ENCODE measurements at regions not wholly inside any gene's neighbourhood (a gene's known extent, or its start where the extent isn't known, plus 50 kb on each side); places are given as distances from the start of the nearest gene placed in this dataset.

GRCh38 chrX:39324233-39324930, 523.1 kb downstream of the MID1IP1 start:
- no peak for DNase-seq (ENCODE audit: low spot score)

GRCh38 chrX:39327255-39327654, 526.0 kb downstream of the MID1IP1 start:
- DNase-seq (ENCODE audit: low spot score): no peak

GRCh38 chrX:39327705-39328104, 526.4 kb downstream of the MID1IP1 start:
- no peak for DNase-seq (ENCODE audit: low spot score)

GRCh38 chrX:39328661-39329060, 527.4 kb downstream of the MID1IP1 start:
- DNase-seq (ENCODE audit: low spot score): no peak

DNA sequence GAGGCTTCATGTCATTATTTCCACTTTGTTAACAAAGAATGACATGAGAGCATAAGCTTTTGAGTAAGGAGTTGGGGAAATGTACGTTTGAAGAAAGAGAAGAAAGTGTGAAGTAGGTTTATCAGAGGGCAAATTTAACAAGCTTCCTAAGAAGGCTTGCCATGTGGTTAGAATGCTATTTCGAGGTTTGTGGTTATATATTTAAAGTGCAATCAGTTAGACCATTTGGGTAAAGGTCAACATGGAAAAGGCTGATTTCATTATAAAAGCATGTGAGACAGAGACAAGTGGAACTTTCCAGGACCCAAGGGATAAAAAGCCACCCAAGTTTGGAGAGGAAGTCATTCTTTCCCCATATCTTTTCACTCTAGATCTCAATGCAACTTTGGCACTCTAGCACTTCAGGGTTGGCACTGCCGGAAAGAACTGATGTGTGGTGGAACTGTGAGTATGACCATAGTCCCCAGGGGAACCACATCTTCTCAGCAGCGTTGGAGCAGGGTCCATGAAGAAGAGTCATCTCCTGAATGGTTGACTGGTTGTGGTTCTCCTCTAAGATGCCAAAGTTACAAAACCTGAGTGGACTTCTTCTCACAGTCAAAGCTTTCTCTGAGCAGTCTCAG, 529.9 kb downstream of the MID1IP1 start:
- DNase-seq (ENCODE audit: low spot score): no peak

- no peak for DNase-seq (ENCODE audit: low spot score)
Observed at GRCh38 chrX:39333451-39333850, 532.2 kb downstream of the MID1IP1 start.

- DNase-seq (ENCODE audit: low spot score): no peak
Observed at GRCh38 chrX:39335513-39336235, 534.4 kb downstream of the MID1IP1 start.

DNA sequence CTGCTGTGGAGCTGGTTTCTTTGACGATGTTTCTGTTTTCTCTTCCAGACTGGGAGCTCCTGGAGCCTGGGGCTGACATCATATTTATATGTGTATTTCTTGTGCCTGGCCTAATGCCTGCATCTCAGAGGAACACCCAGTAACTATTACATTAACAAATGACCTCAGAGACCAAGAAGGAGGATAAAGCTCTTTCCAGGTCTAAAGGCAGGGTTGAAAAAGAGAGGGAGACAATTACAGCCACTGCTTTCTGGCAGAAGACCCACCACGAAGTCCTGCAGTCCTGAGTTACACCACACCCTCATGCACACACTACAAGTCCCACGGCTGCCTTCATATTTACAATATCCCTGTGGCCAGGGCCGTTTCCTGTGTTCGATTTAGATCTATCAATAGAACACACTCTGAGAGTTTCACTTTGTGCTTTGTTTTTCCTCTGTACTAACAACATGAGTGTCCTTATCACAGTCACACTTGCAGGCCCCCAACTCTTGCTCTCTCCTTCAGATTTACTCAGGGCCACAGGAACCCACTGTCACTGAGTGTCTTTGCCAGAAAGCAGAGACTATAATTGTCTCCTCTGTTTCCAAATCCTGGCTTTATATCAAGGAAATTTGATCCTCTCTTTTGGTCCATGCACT, 535.5 kb downstream of the MID1IP1 start:
- no peak for DNase-seq (ENCODE audit: low spot score)

DNA sequence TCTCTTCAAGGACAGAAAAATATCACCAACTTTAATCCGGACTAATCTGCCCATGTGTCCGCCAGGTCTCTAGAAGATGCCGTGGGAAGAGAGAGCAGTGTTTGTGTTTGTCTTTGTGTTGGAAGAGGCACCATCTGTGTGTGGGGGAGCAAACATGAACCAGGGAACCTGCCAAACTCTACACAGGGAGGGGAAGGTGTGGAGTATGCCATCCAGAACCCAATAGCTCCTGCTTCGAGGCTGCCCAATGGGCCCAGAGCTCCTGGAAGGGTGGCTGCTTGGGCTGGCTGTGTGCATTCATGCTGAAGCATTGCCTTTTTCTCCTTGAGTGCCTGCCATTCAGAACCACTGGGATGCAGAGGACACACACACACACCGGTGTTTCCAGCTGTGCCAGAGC, 536.2 kb downstream of the MID1IP1 start:
- DNase-seq (ENCODE audit: low spot score): no peak

- no peak for DNase-seq (ENCODE audit: low spot score)
Observed at GRCh38 chrX:39338583-39338982, 537.3 kb downstream of the MID1IP1 start.

DNA sequence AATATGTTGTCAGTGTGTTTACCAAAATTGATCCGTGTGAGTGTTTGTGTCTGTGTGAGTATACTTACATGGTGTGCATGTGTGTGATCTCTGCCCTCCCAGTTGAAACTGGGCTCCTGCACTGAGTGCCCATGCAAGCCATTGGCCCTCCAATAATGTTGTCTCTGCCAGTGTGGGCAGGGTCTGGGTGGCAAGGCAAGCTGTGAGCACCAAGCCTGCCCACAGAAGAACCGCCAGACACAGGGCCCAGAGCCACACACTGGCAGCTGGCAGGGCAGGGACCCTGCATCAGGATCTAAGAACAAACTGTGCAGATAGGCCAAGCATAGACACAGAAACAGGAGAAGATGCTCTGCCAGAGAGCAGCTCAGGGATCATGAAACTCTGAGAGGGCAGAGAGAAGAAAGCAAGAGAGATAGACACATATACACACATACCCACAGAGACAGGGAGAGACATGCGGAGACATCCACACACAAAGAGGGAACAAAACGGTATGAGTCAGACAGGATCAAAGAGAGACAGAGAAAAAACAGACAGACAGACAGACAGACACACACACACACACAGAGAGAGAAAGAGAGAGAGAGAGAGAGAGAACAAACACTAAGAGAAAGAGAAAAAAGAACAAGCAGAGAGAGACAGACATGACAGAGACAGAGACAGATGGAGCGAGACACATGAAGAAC, 555.0 kb downstream of the MID1IP1 start:
- DNase-seq (ENCODE audit: low spot score): no peak

DNA sequence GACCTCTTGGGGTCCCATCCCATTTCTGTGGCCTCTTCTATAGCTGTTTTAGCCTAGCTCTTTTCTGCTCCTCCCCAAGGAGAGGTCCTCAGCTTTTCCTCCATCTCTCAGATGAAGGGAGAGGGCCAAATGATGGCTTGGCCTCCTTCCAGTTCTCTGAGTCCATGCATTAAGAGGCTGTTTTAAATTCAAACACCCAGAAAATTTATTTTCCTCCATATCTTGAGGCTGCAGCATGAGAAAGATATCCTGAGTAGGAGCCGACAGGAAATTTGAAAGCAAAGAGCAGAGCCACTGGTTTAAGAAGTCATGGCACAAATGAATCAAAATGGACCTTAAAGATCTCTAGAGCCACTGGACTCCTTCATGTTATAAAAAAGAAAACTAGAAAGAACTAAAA, 558.8 kb downstream of the MID1IP1 start:
- no peak for DNase-seq (ENCODE audit: low spot score)

GRCh38 chrX:39361736-39362135, 560.5 kb downstream of the MID1IP1 start:
- DNase-seq (ENCODE audit: low spot score): no peak

- DNase-seq (ENCODE audit: low spot score): no peak
Observed at GRCh38 chrX:39367416-39367815, 566.2 kb downstream of the MID1IP1 start.

DNA sequence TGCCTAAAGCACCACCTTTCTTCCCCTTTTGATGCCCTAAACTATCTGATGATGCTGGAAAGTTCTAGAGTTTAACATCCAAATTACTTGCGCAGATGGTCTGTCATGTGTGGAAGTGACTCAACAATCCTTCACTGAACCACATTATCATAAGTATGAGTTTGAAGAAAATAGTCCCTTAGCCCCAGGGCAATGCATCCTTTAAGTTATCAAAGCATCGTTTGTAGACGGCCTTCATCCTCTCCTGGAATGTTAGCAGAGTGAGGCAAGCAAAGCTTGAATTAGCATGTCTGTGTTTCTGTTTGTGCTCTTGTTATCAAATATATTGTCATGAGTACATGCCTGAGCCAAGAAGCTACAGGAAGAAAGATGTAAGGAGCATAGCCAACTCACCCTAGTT, 570.9 kb downstream of the MID1IP1 start:
- DNase-seq (ENCODE audit: low spot score): no peak

GRCh38 chrX:39377157-39377556, 575.9 kb downstream of the MID1IP1 start:
- DNase-seq (ENCODE audit: low spot score): no peak

- DNase-seq (ENCODE audit: low spot score): no peak
Observed at GRCh38 chrX:39377773-39378172, 576.5 kb downstream of the MID1IP1 start.

DNA sequence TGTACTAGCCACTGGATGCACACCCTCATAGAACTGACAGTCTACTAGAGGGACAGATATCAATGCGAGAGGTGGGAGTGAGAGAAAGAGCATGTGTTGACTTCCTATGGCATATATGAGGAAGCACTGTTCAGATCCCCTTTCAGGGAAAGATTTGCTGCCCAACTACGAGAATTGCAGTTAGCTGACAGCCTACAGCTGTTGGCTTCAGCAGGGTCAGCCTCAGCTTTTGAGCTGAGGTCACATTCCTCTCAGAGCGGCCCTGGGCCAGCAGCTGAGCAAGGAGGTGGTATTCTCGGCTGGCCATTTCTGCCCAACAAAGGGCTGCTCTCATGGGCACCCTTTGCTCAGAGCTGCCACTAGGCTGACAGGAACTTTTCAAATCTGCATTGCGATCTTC, 580.2 kb downstream of the MID1IP1 start:
- no peak for DNase-seq (ENCODE audit: low spot score)

DNA sequence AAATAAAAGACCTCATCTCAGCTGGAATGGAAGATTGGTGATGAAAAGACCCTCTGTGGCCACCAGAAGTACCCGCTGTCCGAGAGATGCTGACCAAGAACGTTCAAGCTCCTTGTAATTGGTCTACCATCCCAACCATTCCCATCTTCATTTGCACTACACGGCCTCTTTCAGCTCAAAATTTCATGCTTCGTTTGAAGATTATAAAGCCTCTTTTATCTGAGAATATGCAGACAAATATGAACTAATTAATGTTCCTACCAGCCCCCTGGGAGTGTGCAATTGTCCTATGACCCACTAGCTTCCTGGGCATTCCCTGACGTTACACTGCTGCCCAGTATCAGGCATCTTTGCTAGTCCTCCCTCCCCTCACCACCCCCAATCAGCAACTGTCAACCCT, 583.7 kb downstream of the MID1IP1 start:
- no peak for DNase-seq (ENCODE audit: low spot score)

- no peak for DNase-seq (ENCODE audit: low spot score)
Observed at GRCh38 chrX:39388730-39389129, 587.5 kb downstream of the MID1IP1 start.

DNA sequence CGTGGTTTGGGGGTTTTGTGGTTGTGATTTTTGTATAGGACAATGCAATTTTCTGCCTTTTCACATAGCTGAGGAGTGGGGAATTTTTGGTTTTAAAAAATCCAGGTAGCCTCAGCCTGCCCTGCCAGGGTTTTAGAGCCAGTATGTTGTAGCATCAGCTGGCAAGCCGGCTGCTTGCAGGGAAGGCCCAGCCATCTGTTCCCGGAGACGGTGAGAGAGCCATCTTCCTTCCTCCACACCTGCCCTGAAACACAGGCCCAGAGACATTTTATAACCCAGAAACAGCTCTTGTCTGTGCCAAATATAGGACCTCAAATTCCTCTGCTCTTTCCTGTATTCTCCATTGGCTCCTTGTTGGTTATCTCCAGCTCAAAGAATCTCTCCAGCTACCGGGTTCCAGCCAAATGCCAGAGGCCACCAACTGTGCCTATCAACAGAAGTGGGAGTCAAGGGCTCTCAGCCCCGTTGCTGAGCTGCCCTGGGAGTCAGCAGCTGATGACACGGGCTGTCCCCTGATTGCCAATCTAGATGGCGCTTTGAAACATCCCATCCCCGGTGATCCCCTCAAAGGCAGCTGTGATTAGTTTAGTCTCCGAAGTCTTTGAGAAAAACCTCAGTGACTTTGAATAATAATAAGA, 595.2 kb downstream of the MID1IP1 start:
- no peak for DNase-seq (ENCODE audit: low spot score)
